Heart left ventricle (tissue), 16 donors: ENCODE measurements at regions not wholly inside any gene's neighbourhood (a gene's known extent, or its start where the extent isn't known, plus 50 kb on each side); places are given as distances from the start of the nearest gene placed in this dataset.

Experiments used
- ATAC-seq, 4 donors: fragments of 200-7000 bp; cut with Tn5 transposase; one replicate each; pipeline ENCODE4 v1.9.1; 2020 to 2022; ENCODE audit warnings: moderate library complexity in 4 of 4, mild to moderate bottlenecking in 3 of 4, moderate number of reproducible peaks in 1 of 4
- DNase-seq, 5 donors: peaks; one replicate each; pipeline ENCODE4 v3.0.0-alpha.2; 2020
- H3K27ac ChIP-seq, 12 donors: fragments of 200-600 bp; sonication (generic) in 4 of 12; one replicate each; pipeline versions ENCODE4 v1.5.0 to v1.8.0; 2016 to 2022; ENCODE audit warnings: mild to moderate bottlenecking in 2 of 12
- H3K27me3 ChIP-seq, 9 donors: fragments of 200-600 bp; sonication (generic) in 2 of 9; one replicate each; pipeline versions ENCODE4 v1.5.1 to v1.8.0; 2016 to 2022; ENCODE audit warnings: mild to moderate bottlenecking in 3 of 9
- H3K36me3 ChIP-seq, 9 donors: fragments of 200-600 bp; sonication (generic) in 2 of 9; one replicate each; pipeline versions ENCODE4 v1.5.0 to v1.8.0; 2018 to 2022; ENCODE audit warnings: mild to moderate bottlenecking in 2 of 9
- H3K4me1 ChIP-seq, 12 donors: fragments of 200-600 bp; sonication (generic) in 4 of 12; one replicate each; pipeline versions ENCODE4 v1.5.0 to v1.8.0; 2016 to 2022; ENCODE audit warnings: mild to moderate bottlenecking in 3 of 12
- H3K4me3 ChIP-seq, 12 donors: fragments of 200-600 bp; sonication (generic) in 4 of 12; one replicate each; pipeline versions ENCODE4 v1.5.0 to v1.8.0; 2017 to 2022; ENCODE audit warnings: mild to moderate bottlenecking in 9 of 12, moderate library complexity in 4 of 12
- H3K9me3 ChIP-seq, 12 donors: fragments of 200-600 bp; sonication (generic) in 4 of 12; one replicate each; pipeline versions ENCODE4 v1.5.0 to v1.8.0; 2016 to 2022; ENCODE audit warnings: mild to moderate bottlenecking in 1 of 12
- POLR2A ChIP-seq, 2 donors: fragments of 450-650 bp; IDR thresholded peaks; one replicate each; pipeline ENCODE4 v1.6.1; 2017; ENCODE audit warnings: antibody characterized with exemption in 2 of 2, mild to moderate bottlenecking in 2 of 2, moderate library complexity in 2 of 2
- WGBS, 4 donors: extraction: QIAGEN DNeasy Blood & Tissue Kit in 2 of 4; methylation state at CpG; one replicate each; pipeline versions ENCODE4 v1.1.5 to v1.1.7; 2013 to 2018; 5-methylcytosine and 5-hydroxymethylcytosine counted together
- intact Hi-C, 10 donors: fragments of 100-400 bp; cut with DNase I; formaldehyde crosslinking; loops; one replicate each; pipeline versions ENCODE4 v1.11.1 to v1.14.2; 2022
- TF ChIP-seq, protein P1 (sequence below), 12 donors: fragments of 200-600 bp; sonication (generic) in 4 of 12; IDR thresholded peaks; one replicate each; pipeline versions ENCODE4 v1.5.0 to v1.8.0; 2018 to 2022; ENCODE audit warnings: antibody characterized with exemption in 12 of 12, mild to moderate bottlenecking in 5 of 12
- donor health status: ischemic (EF 13 %, LVEDD 7.1; RV severe dilation, severe dysfunction).
- donor health status: healthy with polysubstance abuse.
- donor health status: DM: no; HTN: yes; CAD: no.
- donor health status: DM: no; HTN: no; CAD: no.
- donor health status: ischemic (EF 25% LVEDD 6.9; RV normal size, moderate dysfunction).
- donor health status: ischemic (EF 25% LVEDD 5.7; RV mildly dilated, moderate dysfunction).
- donor health status: healthy.
- donor health status: DM: yes; HTN: yes; CAD: no.
- donor health status: ischemic (EF 35%, LVEDD 5.7; RV mildly dilated, moderate dysfunction).
- donor health status: nonischemic (EF 11% LVEDD 7.7; RV severe dilation, severe dysfunction).
- donor health status: DM: yes; HTN: yes; CAD: no.
- donor health status: PGD.
- donor health status: ischemic (EF 29% LVEDD 5.4; RV normal size, mild dysfunction).
- donor health status: nonischemic (EF 23%, LVEDD 6.1; RV moderate dilation, normal function).

DNA sequence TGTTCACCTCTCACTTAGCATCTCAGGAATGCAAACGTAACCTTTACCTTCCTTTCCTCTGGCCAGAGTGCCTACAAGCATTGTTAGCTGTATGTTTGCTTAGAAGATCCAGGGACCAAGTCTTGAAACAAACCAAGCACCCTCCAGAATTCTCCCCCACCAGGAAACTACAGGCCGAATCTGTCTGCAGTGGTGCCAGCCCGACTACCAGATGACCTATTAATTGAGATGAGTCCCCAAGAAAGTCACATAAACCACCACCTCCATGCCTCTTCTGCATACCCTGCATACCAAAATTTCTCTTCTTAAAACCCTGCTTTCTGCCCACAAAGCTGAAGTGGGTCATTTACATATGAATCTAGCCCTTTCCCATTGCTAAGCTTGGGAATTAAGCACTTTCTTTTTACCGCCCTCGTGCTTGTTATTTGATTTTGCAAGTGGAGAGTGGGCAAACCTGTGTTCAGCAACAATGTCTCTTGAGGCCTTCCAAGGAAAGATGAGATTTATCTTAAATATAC is 1239.1 kb downstream of the CDH12 start:
- no peak overlapping the region for H3K27ac ChIP-seq
- no peaks in the 10 kb centered on the region for H3K36me3 ChIP-seq
- H3K4me3 ChIP-seq = no peak overlapping the region
- H3K9me3 ChIP-seq = peaks cover 0 to 2% (median 0%) of the 10 kb centered on the region in 12 donors
- no peak for DNase-seq
- intact Hi-C loops = no loop called here
- no peak for ATAC-seq
- H3K4me1 ChIP-seq = no peaks in the 10 kb centered on the region
- WGBS, 4 donors = 67 to 74% (median 72%) methylated on average over 5 of the region's 5 CpGs
- no peaks in the 10 kb centered on the region for H3K27me3 ChIP-seq
- no peak for TF ChIP-seq POLR2A (IDR thresholded peaks at IDR 0.05)
- TF ChIP-seq, protein P1, sequence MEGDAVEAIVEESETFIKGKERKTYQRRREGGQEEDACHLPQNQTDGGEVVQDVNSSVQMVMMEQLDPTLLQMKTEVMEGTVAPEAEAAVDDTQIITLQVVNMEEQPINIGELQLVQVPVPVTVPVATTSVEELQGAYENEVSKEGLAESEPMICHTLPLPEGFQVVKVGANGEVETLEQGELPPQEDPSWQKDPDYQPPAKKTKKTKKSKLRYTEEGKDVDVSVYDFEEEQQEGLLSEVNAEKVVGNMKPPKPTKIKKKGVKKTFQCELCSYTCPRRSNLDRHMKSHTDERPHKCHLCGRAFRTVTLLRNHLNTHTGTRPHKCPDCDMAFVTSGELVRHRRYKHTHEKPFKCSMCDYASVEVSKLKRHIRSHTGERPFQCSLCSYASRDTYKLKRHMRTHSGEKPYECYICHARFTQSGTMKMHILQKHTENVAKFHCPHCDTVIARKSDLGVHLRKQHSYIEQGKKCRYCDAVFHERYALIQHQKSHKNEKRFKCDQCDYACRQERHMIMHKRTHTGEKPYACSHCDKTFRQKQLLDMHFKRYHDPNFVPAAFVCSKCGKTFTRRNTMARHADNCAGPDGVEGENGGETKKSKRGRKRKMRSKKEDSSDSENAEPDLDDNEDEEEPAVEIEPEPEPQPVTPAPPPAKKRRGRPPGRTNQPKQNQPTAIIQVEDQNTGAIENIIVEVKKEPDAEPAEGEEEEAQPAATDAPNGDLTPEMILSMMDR (IDR thresholded peaks at IDR 0.05) = no peak

DNA sequence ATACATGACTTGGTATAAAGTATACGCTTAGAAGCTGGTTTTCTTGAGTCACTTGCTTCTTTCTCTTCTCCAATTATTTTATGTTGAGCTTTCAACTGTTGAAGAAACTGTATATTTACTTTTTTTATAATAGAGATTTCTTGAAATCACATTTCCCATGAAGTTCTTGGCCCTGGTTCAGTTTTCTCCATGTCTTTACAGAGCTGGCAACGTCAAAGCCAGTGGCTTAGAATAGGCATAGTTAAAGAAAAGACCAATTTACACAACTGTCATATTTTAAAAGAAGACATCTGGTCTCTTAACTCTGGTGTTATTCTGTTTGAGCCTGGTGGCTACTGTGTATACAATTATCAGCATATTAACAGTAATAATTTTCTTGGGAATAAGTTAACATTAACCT is 1249.3 kb downstream of the CDH12 start:
- no peaks in the 10 kb centered on the region for H3K36me3 ChIP-seq
- 56 to 67% (median 64%) methylated on average over 2 of the region's 2 CpGs for WGBS, 4 donors
- no peaks in the 10 kb centered on the region for H3K4me1 ChIP-seq
- TF ChIP-seq POLR2A (IDR thresholded peaks at IDR 0.05) = no peak
- TF ChIP-seq, protein P1 (IDR thresholded peaks at IDR 0.05) = no peak
- no peaks in the 10 kb centered on the region for H3K27me3 ChIP-seq
- no peaks in the 10 kb centered on the region for H3K9me3 ChIP-seq
- H3K4me3 ChIP-seq = no peak overlapping the region
- no peak for DNase-seq
- ATAC-seq = no peak
- intact Hi-C loops = no loop called here
- no peak overlapping the region for H3K27ac ChIP-seq

DNA sequence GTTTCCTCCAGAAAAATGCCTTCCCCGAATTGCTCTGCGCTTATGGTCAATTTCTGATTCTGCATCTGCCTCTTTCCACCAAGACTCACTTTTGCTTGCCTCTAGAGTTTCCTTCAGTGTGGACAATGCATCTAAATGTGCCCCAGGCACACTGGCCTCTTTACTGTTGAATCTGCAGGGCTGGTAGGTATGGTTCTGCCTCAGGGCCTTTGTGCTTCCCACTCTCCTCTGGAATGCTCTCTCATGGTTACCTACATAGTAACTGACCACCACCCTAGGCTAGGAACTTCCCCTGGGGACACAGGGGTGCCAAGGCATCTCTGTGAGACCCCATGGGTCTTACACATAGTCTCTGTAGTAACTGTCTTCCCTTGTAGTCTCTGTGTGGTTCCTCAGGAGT is 1258.6 kb downstream of the CDH12 start:
- intact Hi-C loops = no loop called here
- H3K27ac ChIP-seq = no peak overlapping the region
- no peak for TF ChIP-seq POLR2A (IDR thresholded peaks at IDR 0.05)
- TF ChIP-seq, protein P1 (IDR thresholded peaks at IDR 0.05) = no peak
- DNase-seq (no peak), ATAC-seq (no peak)
- no peaks in the 10 kb centered on the region for H3K36me3 ChIP-seq
- peaks cover 0 to 11% (median 0%) of the 10 kb centered on the region in 12 donors for H3K9me3 ChIP-seq
- H3K27me3 ChIP-seq = no peaks in the 10 kb centered on the region
- 93 to 97% (median 96%) methylated on average over 2 of the region's 2 CpGs for WGBS, 4 donors
- no peak overlapping the region for H3K4me3 ChIP-seq
- no peaks in the 10 kb centered on the region for H3K4me1 ChIP-seq

DNA sequence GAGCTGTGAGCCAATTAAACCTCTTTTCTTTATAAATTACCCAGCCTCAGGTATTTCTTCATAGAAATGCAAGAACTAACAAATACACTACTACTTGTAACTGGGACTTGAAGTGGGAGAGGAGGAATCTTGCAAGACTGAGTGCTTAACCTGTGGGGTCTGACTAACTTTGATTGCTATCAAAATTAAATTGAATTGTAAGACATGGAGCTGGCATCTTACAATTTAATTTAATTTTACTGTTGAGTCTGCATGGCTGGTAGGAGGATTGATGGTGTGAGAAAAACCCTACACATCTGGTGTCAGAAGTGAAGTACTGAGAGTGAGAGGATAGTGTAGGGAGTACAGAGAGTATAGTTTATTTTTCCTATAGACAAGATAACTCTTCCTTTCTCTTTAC is 1259.9 kb downstream of the CDH12 start:
- no peak for ATAC-seq
- Histone ChIP-seq H3K4me1 (no peaks in the 10 kb centered on the region), H3K27ac (no peak overlapping the region), H3K9me3 (peaks cover 0 to 11% (median 0%) of the 10 kb centered on the region in 12 donors), H3K36me3 (no peaks in the 10 kb centered on the region), H3K27me3 (no peaks in the 10 kb centered on the region), H3K4me3 (no peak overlapping the region)
- no peak for TF ChIP-seq POLR2A (IDR thresholded peaks at IDR 0.05)
- TF ChIP-seq, protein P1 (IDR thresholded peaks at IDR 0.05) = no peak
- no peak for DNase-seq
- intact Hi-C loops = no loop called here
